OCI-LY1 (cell line): ENCODE measurements at regions not wholly inside any gene's neighbourhood (a gene's known extent, or its start where the extent isn't known, plus 50 kb on each side); places are given as distances from the start of the nearest gene placed in this dataset.
"Not testable (repeated sequence)": the region's sequence is repeated elsewhere in the genome, so short reads cannot be mapped to it uniquely, and the experiment has no call there.

Experiments
- H2AFZ ChIP-seq: fragments of 200-600 bp; sonication (generic), shearing (Covaris generic); 2 replicates; pipeline ENCODE4 v1.6.0; 2014; ENCODE audit warnings: antibody characterized with exemption, mild to moderate bottlenecking, low read length
- H3F3A ChIP-seq: fragments of 200-600 bp; sonication (generic), shearing (Covaris generic); 2 replicates; pipeline ENCODE4 v1.6.0; 2014; ENCODE audit warnings: mild to moderate bottlenecking, antibody characterized with exemption, low read length, moderate library complexity; ENCODE audit not compliant: insufficient read depth
- H3K27ac ChIP-seq: fragments of 200-600 bp; sonication (generic); 2 replicates; pipeline ENCODE4 v1.5.1; 2014; ENCODE audit warnings: low read length, mixed run types, mild to moderate bottlenecking, low read depth; ENCODE audit not compliant: poor library complexity, severe bottlenecking
- H3K27me3 ChIP-seq: fragments of 200-600 bp; sonication (generic); 2 replicates; pipeline ENCODE4 v1.6.0; 2014; ENCODE audit warnings: antibody characterized with exemption, mild to moderate bottlenecking, low read length, moderate library complexity; ENCODE audit not compliant: insufficient read depth
- H3K36me3 ChIP-seq: fragments of 200-600 bp; sonication (generic); 2 replicates; pipeline ENCODE4 v1.6.1; 2014; ENCODE audit warnings: mild to moderate bottlenecking, antibody characterized with exemption, low read length, moderate library complexity, mixed read lengths; ENCODE audit not compliant: insufficient read depth
- H3K4me1 ChIP-seq: fragments of 200-600 bp; sonication (generic); 2 replicates; pipeline ENCODE4 v1.5.1; 2014; ENCODE audit warnings: mild to moderate bottlenecking, low read length, moderate library complexity; ENCODE audit not compliant: insufficient read depth, severe bottlenecking
- H3K4me2 ChIP-seq: fragments of 200-600 bp; sonication (generic), shearing (Covaris generic); 2 replicates; pipeline ENCODE4 v1.6.1; 2014; ENCODE audit warnings: low read length
- H3K4me3 ChIP-seq: fragments of 200-600 bp; sonication (generic); 2 replicates; pipeline ENCODE4 v1.5.1; 2014; ENCODE audit warnings: low read length, low read depth, mild to moderate bottlenecking, mixed read lengths; ENCODE audit not compliant: poor library complexity, severe bottlenecking
- H3K79me2 ChIP-seq: fragments of 200-600 bp; shearing (Covaris generic); 2 replicates; pipeline ENCODE4 v1.6.1; 2016; ENCODE audit warnings: mixed run types, low read length, mixed read lengths; ENCODE audit not compliant: insufficient read depth
- H3K9ac ChIP-seq: fragments of 200-600 bp; sonication (generic), shearing (Covaris generic); 2 replicates; pipeline ENCODE4 v1.6.1; 2014; ENCODE audit warnings: mild to moderate bottlenecking, low read length, mixed read lengths
- H3K9me2 ChIP-seq: fragments of 200-600 bp; sonication (generic), shearing (Covaris generic); 2 replicates; pipeline ENCODE4 v1.6.1; 2014; ENCODE audit warnings: low read depth, mild to moderate bottlenecking, low read length, mixed read lengths
- H3K9me3 ChIP-seq: fragments of 200-600 bp; shearing (Covaris generic); 2 replicates; pipeline ENCODE4 v1.6.1; 2014; ENCODE audit warnings: low read length, mixed read lengths
- H4K20me1 ChIP-seq: fragments of 200-600 bp; sonication (generic), shearing (Covaris generic); 2 replicates; pipeline ENCODE4 v1.6.0; 2016; ENCODE audit warnings: mild to moderate bottlenecking, low read length; ENCODE audit not compliant: insufficient read depth
- EZH2 ChIP-seq: fragments of 200-600 bp; sonication (generic), shearing (Covaris generic); IDR thresholded peaks from 2 replicates; pipeline ENCODE4 v1.8.0; 2017; ENCODE audit warnings: borderline replicate concordance, mixed run types, mild to moderate bottlenecking, antibody characterized with exemption, low read length, moderate library complexity, mixed read lengths
- TF ChIP-seq, protein P1 (sequence below): fragments of 200-600 bp; sonication (generic), shearing (Covaris generic); IDR thresholded peaks from 2 replicates; pipeline ENCODE4 v1.5.1; 2017; ENCODE audit warnings: mild to moderate bottlenecking, antibody characterized with exemption, low read length, moderate library complexity, mixed read lengths

DNA sequence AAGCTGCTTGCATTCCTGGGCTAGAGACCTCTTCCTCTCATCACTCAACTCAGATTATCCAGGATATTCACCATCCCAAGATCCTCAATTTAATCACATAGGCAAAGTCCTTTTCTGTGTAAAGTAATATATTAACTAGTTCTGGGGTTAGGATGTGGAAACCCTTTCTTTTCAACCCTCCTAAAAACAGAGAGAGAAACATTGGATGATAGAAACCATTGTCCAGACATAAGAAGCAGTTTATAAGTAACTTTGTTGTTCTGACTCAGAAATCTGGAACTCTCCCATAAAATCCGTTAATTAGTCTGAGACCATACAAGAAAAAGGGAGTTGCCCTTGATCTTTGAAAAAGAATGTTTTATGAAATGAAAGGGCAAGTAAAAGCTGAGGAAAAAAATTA lies 817.1 kb upstream of the CDH9 start:
- Histone ChIP-seq H4K20me1 (no peaks in the 10 kb centered on the region), H3K4me2 (no peak overlapping the region), H3K27me3 (no peaks in the 10 kb centered on the region), H3K27ac (no peak overlapping the region), H3K36me3 (no peaks in the 10 kb centered on the region), H3K9me2 (no peaks in the 10 kb centered on the region), H3K4me3 (no peak overlapping the region), H2AFZ (no peak overlapping the region), H3K79me2 (no peaks in the 10 kb centered on the region), H3K9me3 (no peaks in the 10 kb centered on the region), H3K4me1 (no peaks in the 10 kb centered on the region), H3K9ac (no peak overlapping the region), H3F3A (no peaks in the 10 kb centered on the region)
- TF ChIP-seq EZH2, result no peak
- TF ChIP-seq, protein P1, sequence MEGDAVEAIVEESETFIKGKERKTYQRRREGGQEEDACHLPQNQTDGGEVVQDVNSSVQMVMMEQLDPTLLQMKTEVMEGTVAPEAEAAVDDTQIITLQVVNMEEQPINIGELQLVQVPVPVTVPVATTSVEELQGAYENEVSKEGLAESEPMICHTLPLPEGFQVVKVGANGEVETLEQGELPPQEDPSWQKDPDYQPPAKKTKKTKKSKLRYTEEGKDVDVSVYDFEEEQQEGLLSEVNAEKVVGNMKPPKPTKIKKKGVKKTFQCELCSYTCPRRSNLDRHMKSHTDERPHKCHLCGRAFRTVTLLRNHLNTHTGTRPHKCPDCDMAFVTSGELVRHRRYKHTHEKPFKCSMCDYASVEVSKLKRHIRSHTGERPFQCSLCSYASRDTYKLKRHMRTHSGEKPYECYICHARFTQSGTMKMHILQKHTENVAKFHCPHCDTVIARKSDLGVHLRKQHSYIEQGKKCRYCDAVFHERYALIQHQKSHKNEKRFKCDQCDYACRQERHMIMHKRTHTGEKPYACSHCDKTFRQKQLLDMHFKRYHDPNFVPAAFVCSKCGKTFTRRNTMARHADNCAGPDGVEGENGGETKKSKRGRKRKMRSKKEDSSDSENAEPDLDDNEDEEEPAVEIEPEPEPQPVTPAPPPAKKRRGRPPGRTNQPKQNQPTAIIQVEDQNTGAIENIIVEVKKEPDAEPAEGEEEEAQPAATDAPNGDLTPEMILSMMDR, result no peak

DNA sequence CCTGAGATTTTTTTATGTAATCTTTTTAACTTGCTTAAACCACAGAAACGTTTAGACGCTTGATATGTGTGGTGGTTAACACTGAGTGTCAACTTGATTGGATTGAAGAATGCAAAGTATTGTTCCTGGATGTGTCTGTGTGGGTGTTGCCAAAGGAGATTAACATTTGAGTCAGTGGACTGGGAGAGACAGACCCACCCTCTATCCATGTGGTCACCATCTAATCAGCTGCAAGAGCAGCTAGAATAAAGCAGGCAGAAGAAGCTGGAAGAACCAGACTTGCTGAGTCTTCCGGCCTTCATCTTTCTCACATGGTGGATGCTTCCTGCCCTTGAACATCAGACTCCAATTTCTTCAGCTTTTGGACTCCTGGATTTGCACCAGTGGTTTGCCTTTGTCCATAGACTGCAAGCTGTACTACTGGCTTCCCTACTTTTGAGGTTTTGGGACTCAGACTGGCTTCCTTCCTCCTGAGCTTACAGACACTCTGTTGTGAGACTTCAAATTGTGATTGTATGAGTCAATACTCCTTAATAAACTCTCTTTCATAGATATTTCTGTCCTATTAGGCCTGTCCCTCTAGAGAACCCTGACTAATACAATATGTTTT lies 816.0 kb upstream of the CDH9 start:
- no peaks in the 10 kb centered on the region for H3K27me3 ChIP-seq
- no peak overlapping the region for H3K27ac ChIP-seq
- H3K9me2 ChIP-seq, result no peaks in the 10 kb centered on the region
- H3K4me3 ChIP-seq, result no peak overlapping the region
- H3K9me3 ChIP-seq, result no peaks in the 10 kb centered on the region
- no peaks in the 10 kb centered on the region for H3K4me1 ChIP-seq
- H3F3A ChIP-seq, result no peaks in the 10 kb centered on the region
- no peaks in the 10 kb centered on the region for H3K79me2 ChIP-seq
- TF ChIP-seq, protein P1, result no peak
- TF ChIP-seq EZH2, result no peak
- no peak overlapping the region for H3K9ac ChIP-seq
- no peaks in the 10 kb centered on the region for H4K20me1 ChIP-seq
- H3K36me3 ChIP-seq, result no peaks in the 10 kb centered on the region
- H3K4me2 ChIP-seq, result no peak overlapping the region
- H2AFZ ChIP-seq, result no peak overlapping the region

DNA sequence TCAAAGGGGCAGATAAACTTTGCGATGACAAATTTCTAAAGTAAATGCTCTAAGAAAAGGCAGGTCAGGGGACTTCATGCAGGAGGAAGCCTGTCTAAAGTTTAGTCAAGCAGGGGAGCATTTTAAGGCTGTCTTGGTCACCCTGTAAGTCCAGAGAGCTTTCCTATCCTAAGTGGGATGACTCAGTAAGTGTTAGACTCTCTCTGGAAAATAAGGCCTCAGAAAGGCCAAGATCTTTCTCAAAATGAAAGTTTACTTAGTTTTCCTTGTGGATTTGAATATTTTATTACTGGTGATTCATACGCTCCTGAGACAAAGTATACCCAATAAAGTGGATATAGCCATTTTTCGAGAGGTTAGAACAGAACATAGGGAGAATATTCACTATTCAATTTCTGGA lies 806.9 kb upstream of the CDH9 start:
- no peak overlapping the region for H3K27ac ChIP-seq
- no peaks in the 10 kb centered on the region for H3K4me1 ChIP-seq
- H3K9me3 ChIP-seq, result no peaks in the 10 kb centered on the region
- no peak overlapping the region for H3K9ac ChIP-seq
- no peaks in the 10 kb centered on the region for H4K20me1 ChIP-seq
- H3K27me3 ChIP-seq, result no peaks in the 10 kb centered on the region
- no peaks in the 10 kb centered on the region for H3F3A ChIP-seq
- no peaks in the 10 kb centered on the region for H3K9me2 ChIP-seq
- H3K4me3 ChIP-seq, result no peak overlapping the region
- H2AFZ ChIP-seq, result no peak overlapping the region
- H3K79me2 ChIP-seq, result no peaks in the 10 kb centered on the region
- H3K36me3 ChIP-seq, result no peaks in the 10 kb centered on the region
- H3K4me2 ChIP-seq, result no peak overlapping the region
- TF ChIP-seq, protein P1, result no peak
- TF ChIP-seq EZH2, result no peak

DNA sequence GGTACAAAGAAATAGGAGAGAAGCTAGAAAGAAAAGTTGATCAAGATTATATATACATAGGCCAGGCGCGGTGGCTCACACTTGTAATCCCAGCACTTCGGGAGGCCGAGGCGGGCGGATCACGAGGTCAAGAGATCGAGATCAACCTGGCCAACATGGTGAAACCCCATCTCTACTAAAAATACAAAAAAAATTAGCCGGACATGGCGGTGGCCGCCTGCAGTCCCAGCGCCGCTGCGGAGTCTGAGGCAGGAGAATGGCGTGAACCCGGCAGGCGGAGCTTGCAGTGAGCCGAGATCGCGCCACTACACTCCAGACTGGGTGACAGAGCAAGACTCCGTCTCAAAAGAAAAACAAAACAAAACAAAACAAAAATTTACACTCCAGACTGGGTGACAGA lies 798.3 kb upstream of the CDH9 start:
- not testable (repeated sequence) for H2AFZ ChIP-seq, H3K27ac ChIP-seq, H3K4me3 ChIP-seq, H3K9me2 ChIP-seq, H3F3A ChIP-seq, H3K27me3 ChIP-seq, H3K79me2 ChIP-seq, H3K36me3 ChIP-seq, H3K9ac ChIP-seq, H4K20me1 ChIP-seq, H3K4me1 ChIP-seq, H3K4me2 ChIP-seq, H3K9me3 ChIP-seq
